Psoas muscle (tissue), 7 donors: ENCODE measurements at regions not wholly inside any gene's neighbourhood (a gene's known extent, or its start where the extent isn't known, plus 50 kb on each side); places are given as distances from the start of the nearest gene placed in this dataset.

Experiments
- ATAC-seq, 4 donors: fragments of 200-7000 bp; cut with Tn5 transposase; one replicate each; pipeline ENCODE4 v1.9.1; 2020; ENCODE audit warnings: moderate library complexity in 3 of 4, mild to moderate bottlenecking in 2 of 4
- DNase-seq, 2 donors: peaks; one replicate each; pipeline ENCODE4 v3.0.0-alpha.2; 2020
- H3K27ac ChIP-seq: fragments of 200-600 bp; one replicate; pipeline ENCODE4 v1.8.0; 2022
- H3K27me3 ChIP-seq, 3 donors: fragments of 200-600 bp in 1 of 3; one replicate each; pipeline versions ENCODE4 v1.6.1 to v1.8.0; 2013 to 2022; ENCODE audit warnings: low read length in 2 of 3, mild to moderate bottlenecking in 2 of 3, moderate library complexity in 1 of 3; ENCODE audit not compliant: insufficient read depth in 3 of 3
- H3K36me3 ChIP-seq, 2 donors: fragments of 200-600 bp in 1 of 2; one replicate each; pipeline versions ENCODE4 v1.6.1 to v1.8.0; 2013 to 2022; ENCODE audit warnings: low read depth in 1 of 2, mild to moderate bottlenecking in 1 of 2, moderate library complexity in 1 of 2; ENCODE audit not compliant: insufficient read depth in 1 of 2
- H3K4me1 ChIP-seq: fragments of 200-600 bp; one replicate; pipeline ENCODE4 v1.8.0; 2022
- H3K4me3 ChIP-seq: fragments of 200-600 bp; one replicate; pipeline ENCODE4 v1.8.0; 2022; ENCODE audit warnings: mild to moderate bottlenecking
- H3K9me3 ChIP-seq: fragments of 200-600 bp; one replicate; pipeline ENCODE4 v1.8.0; 2022
- CTCF ChIP-seq: fragments of 200-600 bp; IDR thresholded peaks from one replicate; pipeline ENCODE4 v1.8.0; 2022; ENCODE audit warnings: antibody characterized with exemption
- WGBS, 3 donors: extraction: QIAGEN DNeasy Blood & Tissue Kit; methylation state at CpG; one replicate each; pipeline versions ENCODE4 v1.1.6 to v1.1.7; 2013; 5-methylcytosine and 5-hydroxymethylcytosine counted together
- intact Hi-C, 2 donors: fragments of 100-400 bp; cut with DNase I; formaldehyde crosslinking; loops; one replicate each; pipeline versions ENCODE4 v1.11.0 to v1.14.2; 2022
- donor health status: healthy with polysubstance abuse.
- donor health status: DM: no; HTN: no; CAD: no; lungs with moderate emphysema.
- donor health status: Bipolar disorder and iron deficiency.
- donor health status: healthy.
- donor health status: DM: yes; HTN: yes; CAD: no.
- donor health status: DM: no; HTN: no; CAD: no.
- donor health status: DM: yes; HTN: yes; CAD: no.

GRCh38 chr7:113799896-113800295 lies 118.9 kb downstream of the PPP1R3A start:
- Histone ChIP-seq H3K27me3 (no peaks in the 10 kb centered on the region), H3K27ac (no peak overlapping the region), H3K4me1 (peaks cover 8% of the 10 kb centered on the region), H3K9me3 (no peaks in the 10 kb centered on the region), H3K36me3 (no peaks in the 10 kb centered on the region), H3K4me3 (no peak overlapping the region)
- intact Hi-C loops = no loop called here
- 70 to 74% (median 71%) methylated on average over 3 of the region's 3 CpGs for WGBS, 3 donors
- no peak for TF ChIP-seq CTCF
- ATAC-seq (no peak), DNase-seq (no peak)

GRCh38 chr7:113797420-113798010 lies 121.3 kb downstream of the PPP1R3A start:
- WGBS, 3 donors = 58 to 75% (median 61%) methylated on average over 2 of the region's 2 CpGs
- intact Hi-C loops = no loop called here
- Histone ChIP-seq H3K27ac (no peak overlapping the region), H3K4me1 (peaks cover 8% of the 10 kb centered on the region), H3K9me3 (no peaks in the 10 kb centered on the region), H3K4me3 (no peak overlapping the region), H3K27me3 (no peaks in the 10 kb centered on the region), H3K36me3 (no peaks in the 10 kb centered on the region)
- DNase-seq (no peak), ATAC-seq (no peak)
- no peak for TF ChIP-seq CTCF

- DNase-seq (no peak), ATAC-seq (peak in 1 of 4 donors; percentile 53)
- no peak overlapping the region for H3K4me3 ChIP-seq
- no peaks in the 10 kb centered on the region for H3K9me3 ChIP-seq
- intact Hi-C loops = no loop called here
- no peaks in the 10 kb centered on the region for H3K36me3 ChIP-seq
- H3K4me1 ChIP-seq = peaks cover 8% of the 10 kb centered on the region
- no peaks in the 10 kb centered on the region for H3K27me3 ChIP-seq
- H3K27ac ChIP-seq = no peak overlapping the region
- WGBS, 3 donors = 25 to 41% (median 35%) methylated on average over 2 of the region's 2 CpGs
- no peak for TF ChIP-seq CTCF
Observed at GRCh38 chr7:113796557-113796956, 122.3 kb downstream of the PPP1R3A start.

GRCh38 chr7:113794573-113794972 lies 124.2 kb downstream of the PPP1R3A start:
- Histone ChIP-seq H3K9me3 (no peaks in the 10 kb centered on the region), H3K27ac (no peak overlapping the region), H3K27me3 (no peaks in the 10 kb centered on the region), H3K4me1 (peaks cover 14% of the 10 kb centered on the region), H3K4me3 (no peak overlapping the region), H3K36me3 (no peaks in the 10 kb centered on the region)
- TF ChIP-seq CTCF = no peak
- ATAC-seq (no peak), DNase-seq (no peak)
- intact Hi-C loops = no loop called here
- 58 to 80% (median 71%) methylated on average over 1 of the region's 1 CpG for WGBS, 3 donors

GRCh38 chr7:113793171-113793570 lies 125.6 kb downstream of the PPP1R3A start:
- H3K4me3 ChIP-seq = no peak overlapping the region
- DNase-seq (no peak), ATAC-seq (no peak)
- no peaks in the 10 kb centered on the region for H3K36me3 ChIP-seq
- no peak overlapping the region for H3K27ac ChIP-seq
- peaks cover 19% of the 10 kb centered on the region for H3K4me1 ChIP-seq
- H3K27me3 ChIP-seq = no peaks in the 10 kb centered on the region
- no peak for TF ChIP-seq CTCF
- intact Hi-C loops = no loop called here
- WGBS, 3 donors = 78 to 80% (median 79%) methylated on average over 3 of the region's 3 CpGs
- no peaks in the 10 kb centered on the region for H3K9me3 ChIP-seq
